Dermis microvascular lymphatic vessel endothelial cell (primary cell): ENCODE measurements at regions not wholly inside any gene's neighbourhood (a gene's known extent, or its start where the extent isn't known, plus 50 kb on each side); places are given as distances from the start of the nearest gene placed in this dataset.
"Not testable (repeated sequence)": the region's sequence is repeated elsewhere in the genome, so short reads cannot be mapped to it uniquely, and the experiment has no call there.

ENCODE experiments used
- DNase-seq, 2 donors: peaks; one replicate each; pipeline versions ENCODE4 v3.0.0 to v3.0.0-alpha.2; 2010; ENCODE audit warnings: low read depth in 2 of 2

GRCh38 chr7:156547884-156548561 lies 92.6 kb upstream of the RNF32 start:
- DNase-seq = no peak

- DNase-seq = no peak
These were observed 94.6 kb upstream of the RNF32 start for GRCh38 chr7:156545979-156546378.

DNA sequence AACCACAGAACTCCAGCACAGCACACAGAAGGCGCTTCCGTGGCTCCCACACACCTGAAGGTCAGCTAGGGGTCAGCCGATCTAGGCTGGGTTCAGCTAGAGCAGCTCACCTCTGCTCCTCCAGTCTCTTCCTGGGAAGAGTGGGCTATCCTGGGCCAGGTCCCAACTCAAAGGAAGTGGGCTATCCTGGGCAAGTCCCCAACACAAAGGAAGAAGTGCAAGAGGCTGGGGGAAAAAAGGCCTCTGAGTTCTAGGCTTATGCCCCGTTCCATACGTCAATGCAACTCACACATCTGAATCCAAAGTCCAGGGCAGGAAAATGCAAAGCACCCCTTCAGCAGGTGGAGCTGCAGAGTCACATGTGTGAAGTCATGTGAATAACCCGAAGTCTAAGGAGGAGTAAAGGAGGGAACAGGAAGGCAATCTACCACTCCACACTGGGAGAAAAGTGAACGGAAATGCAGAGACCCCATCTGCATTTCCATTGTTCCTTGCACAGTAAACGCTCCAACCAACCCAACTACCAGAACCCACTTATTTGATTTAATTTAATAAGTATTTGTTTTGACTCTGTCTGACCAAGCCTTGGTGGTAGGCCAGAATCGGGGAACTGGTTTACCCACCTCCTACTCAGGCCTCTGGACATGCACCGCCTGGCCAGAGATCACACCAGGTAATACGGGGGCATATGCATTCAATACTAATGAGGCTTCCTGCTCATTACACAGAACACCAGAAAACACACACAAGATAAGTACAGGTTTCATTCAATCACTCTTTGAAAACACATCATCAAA lies 95.5 kb upstream of the RNF32 start:
- DNase-seq = no peak

DNA sequence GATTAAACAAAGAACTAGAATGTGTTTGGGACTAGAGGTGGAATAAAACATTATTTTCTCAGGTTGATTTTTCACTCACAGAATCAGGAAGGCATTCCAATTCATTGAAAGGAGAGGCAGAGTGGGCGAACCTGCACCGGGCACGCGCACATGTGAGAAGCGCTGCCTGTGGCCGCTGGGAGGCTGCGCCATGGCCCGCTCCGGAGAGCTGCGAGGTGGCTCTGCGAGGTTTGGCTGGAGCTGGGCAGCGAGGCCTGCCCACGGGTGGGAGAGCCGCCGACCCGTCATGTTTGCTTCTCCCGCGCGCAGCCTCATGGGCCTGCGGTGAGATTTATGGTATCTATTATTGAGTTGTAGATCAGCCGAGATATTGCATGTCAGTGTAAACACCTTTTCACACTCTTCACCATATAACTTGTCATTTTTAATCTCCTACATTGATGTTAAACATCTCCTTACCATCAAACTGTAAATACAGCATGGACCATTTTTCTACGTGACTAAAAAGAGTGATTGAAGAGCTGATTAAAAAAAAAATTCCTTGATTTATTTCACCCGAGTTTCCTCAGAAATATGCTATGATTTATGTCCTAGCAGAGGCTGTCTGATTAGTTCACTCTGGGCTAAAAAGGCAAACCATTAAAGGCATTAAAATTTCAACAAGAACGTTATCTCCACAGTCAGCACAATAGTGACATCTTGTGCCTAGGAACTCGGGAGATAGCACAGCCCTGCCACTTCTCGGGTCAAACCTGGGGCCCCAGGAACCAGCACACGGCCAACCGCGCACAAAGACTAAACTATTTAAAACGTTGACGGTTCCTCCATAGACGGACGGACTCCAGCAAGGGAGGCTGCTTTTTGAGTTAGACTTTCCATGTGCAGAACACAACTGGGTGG lies 96.6 kb upstream of the RNF32 start:
- no peak for DNase-seq

DNA sequence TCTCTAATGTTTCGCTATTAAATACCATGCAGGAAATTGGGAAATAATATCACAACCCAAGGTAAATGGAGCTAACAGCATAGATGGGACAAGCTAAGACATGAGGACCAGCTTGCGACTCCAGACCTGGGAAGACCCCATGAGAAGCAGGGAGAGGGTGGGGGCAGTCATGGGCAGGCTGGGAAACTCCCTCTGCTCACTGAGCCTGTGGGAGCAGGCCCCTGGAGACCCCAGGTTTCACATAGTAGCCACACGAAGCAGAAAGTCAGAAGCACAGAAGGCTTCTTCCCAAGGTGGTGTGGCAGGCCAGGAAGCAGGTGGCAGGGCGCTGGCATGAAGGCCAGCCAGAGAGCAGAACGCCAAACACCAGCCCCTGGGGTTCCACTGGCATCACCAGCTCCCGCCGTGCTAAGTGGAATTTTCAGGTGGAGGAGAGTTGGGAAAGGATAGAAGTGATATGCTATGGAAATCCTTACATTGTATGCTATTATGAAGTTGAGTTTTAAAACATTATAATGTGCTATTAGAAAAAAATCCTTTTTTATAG lies 99.9 kb upstream of the RNF32 start:
- DNase-seq = no peak

DNA sequence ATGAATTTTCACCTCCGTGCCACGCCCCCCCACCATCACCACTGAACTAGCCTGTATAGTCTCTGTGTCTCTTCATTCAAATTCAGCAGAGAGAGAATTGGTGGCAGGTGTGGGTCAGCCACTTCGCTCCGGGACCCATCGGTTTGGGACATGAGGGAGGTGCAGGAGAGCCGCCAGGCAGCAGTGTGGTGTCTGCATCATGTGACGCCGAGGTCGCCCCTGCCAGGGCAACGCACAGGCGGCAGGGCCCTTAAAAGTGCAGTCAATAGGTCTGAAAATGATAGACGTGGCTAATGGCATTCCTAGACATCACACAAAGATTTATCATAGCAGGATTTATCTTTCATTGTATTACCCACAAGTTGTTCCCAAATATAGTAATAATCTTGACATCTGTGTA lies 100.6 kb upstream of the RNF32 start:
- DNase-seq = no peak

- no peak for DNase-seq
These were observed 103.6 kb upstream of the RNF32 start for GRCh38 chr7:156537006-156537405.

GRCh38 chr7:156534925-156535324 lies 105.6 kb upstream of the RNF32 start:
- no peak for DNase-seq

DNA sequence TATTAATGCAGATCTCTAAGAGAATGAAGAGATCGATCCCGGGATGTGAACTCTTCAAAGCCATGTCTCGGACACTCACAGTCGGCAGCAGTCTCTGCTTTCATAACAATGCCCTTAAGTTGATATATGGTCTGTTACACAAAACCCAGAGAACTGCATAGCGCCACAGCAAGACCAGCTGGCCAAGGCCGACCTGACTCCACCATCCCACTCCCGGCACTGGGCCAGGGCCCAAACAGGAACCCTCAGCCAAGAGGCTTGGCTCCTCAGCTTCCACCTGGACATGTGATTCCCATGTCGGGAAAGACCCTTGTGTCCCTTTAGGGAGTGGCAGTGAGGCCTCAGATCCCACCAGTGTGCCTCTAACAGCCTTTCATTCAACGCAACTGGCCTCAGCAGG lies 106.6 kb upstream of the RNF32 start:
- no peak for DNase-seq

DNA sequence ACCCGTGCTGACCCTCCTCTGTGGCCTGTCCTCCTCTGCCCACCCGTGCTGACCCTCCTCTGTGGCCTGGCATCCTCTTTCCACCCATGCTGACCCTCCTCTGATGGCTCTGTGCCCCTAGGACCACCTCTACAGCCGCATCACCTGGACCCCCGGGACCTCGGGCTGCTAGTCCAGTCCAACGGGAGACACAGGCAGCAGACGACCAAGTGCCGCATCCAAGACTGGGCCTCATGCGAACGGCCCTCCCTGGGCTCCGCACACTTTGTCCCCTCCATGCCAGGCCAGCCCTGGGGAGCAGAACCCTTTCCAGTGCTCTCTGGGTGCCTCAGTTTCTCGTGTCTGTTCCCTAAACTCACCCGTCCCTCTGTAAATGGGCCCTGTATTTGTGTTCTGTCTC lies 107.2 kb upstream of the RNF32 start:
- DNase-seq = no peak

DNA sequence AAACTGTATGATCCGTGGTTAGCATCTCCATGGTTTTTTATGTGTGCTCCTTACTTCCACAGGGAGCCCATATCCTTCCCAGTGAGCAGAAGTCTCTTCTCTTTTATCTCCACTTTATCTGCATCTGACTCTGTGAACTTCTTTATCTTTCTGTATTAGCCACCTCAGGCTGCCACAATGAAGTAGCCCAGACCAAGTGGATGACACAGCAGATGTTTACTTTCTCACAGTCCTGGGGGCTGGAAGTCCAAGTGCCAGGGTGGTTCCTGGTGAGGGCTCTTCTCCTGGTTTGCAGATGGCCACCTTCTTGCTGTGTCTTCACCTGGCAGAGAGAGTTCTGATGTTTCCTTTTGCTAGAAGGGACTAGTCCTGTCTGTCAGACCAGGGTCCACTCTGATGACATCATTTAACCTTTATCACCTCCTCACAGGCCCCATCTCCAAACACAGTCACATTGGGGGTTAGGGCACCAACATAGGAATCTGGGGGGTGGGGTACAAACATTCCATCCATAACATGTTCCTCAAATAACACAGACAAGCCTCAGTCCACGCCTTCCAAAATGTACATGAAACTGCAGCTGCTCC lies 108.5 kb upstream of the RNF32 start:
- DNase-seq = no peak

- DNase-seq = no peak
These were observed 110.6 kb upstream of the RNF32 start for GRCh38 chr7:156529956-156530355.

GRCh38 chr7:156527458-156527890 lies 113.1 kb upstream of the RNF32 start:
- no peak for DNase-seq

DNA sequence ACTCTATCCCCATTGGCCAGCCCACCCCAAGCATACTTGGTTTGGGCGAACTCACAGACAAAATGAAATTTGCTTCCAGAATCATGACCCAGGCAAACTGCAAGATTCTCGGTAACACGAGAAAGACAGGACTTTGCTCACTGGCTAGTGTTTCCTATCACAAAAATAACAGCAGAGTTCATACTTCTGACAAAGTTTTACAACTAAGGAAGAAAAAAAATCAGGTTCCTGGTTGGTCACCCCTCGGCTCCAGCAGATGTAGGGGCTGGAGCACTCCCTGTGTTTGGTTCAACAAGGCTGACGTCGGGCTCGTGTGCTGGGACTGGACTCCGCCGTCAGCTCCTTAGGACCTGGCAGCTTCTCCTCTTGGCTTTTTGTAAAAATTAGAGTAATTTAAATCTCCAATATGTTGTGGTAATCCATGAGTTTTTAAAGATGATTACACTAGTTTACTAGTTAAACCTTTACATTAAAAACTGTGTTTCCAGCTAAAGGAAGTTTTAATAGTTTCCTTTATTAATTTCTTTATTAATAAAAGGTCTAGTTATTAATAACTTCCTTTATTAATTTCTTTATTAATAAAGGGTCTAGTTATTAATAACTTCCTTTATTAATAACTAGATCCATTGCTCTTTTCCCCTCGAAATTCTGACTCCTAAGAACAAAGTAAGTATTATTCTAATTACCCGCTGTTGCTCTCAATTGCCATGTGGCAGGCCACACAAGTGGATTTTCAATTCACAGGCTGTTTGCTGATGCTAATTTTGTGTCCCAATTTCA lies 115.6 kb upstream of the RNF32 start:
- DNase-seq = no peak

- DNase-seq = no peak
These were observed 117.0 kb upstream of the RNF32 start for GRCh38 chr7:156523447-156524048.

GRCh38 chr7:156522801-156523200 lies 117.8 kb upstream of the RNF32 start:
- no peak for DNase-seq

- no peak for DNase-seq
These were observed 121.5 kb upstream of the RNF32 start for GRCh38 chr7:156519070-156519469.

- DNase-seq = no peak
These were observed 122.1 kb upstream of the RNF32 start for GRCh38 chr7:156518466-156518865.

GRCh38 chr7:156517858-156518257 lies 122.7 kb upstream of the RNF32 start:
- not testable (repeated sequence) for DNase-seq

DNA sequence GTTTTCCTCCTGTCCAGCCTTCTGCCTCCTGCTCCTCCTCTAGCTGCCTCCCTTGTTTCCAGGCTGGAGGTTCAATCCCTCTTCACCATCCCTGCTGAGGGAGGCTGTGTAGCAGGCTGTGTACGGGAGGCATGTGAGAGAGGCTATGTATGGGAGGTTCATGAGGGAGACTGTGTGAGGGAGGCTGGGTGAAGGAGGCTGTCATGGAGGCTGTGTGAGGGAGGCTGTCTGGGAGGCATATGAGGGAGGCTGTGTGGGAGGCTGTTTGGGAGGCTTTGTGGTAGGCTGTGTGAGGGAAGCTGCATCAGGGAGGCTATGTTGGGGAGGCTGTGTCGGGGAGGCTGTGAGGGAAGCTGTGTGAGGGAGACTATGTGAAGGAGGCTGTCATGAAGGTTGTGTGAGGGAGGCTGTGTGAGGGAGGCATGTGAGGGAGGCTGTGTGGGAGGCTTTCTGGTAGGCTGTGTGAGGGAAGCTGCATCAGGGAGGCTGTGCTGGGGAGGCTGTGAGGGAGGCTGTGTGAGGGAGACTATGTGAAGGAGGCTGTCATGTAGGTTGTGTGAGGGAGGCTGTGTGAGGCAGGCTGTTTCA lies 123.7 kb upstream of the RNF32 start:
- DNase-seq = no peak
